BLaER1 (cell line): ENCODE measurements at regions not wholly inside any gene's neighbourhood (a gene's known extent, or its start where the extent isn't known, plus 50 kb on each side); places are given as distances from the start of the nearest gene placed in this dataset.
"Not testable (repeated sequence)": the region's sequence is repeated elsewhere in the genome, so short reads cannot be mapped to it uniquely, and the experiment has no call there.

ENCODE experiments used
- H3K27ac ChIP-seq: shearing (Covaris generic); formaldehyde crosslinking; 2 replicates; pipeline ENCODE4 v1.8.1; 2022
- H3K27me3 ChIP-seq: shearing (Covaris generic); formaldehyde crosslinking; 2 replicates; pipeline ENCODE4 v1.8.1; 2022
- H3K36me3 ChIP-seq: shearing (Covaris generic); formaldehyde crosslinking; 2 replicates; pipeline ENCODE4 v1.8.1; 2022
- H3K4me1 ChIP-seq: shearing (Covaris generic); formaldehyde crosslinking; 2 replicates; pipeline ENCODE4 v1.8.1; 2022
- H3K4me2 ChIP-seq: shearing (Covaris generic); formaldehyde crosslinking; 2 replicates; pipeline ENCODE4 v1.8.1; 2022
- H3K4me3 ChIP-seq: shearing (Covaris generic); formaldehyde crosslinking; 2 replicates; pipeline ENCODE4 v1.8.1; 2022
- H3K9ac ChIP-seq: shearing (Covaris generic); formaldehyde crosslinking; 2 replicates; pipeline ENCODE4 v1.8.1; 2022
- H3K9me3 ChIP-seq: shearing (Covaris generic); formaldehyde crosslinking; 2 replicates; pipeline ENCODE4 v1.8.1; 2022
- H4K20me1 ChIP-seq: shearing (Covaris generic); formaldehyde crosslinking; 2 replicates; pipeline ENCODE4 v1.8.1; 2022
- Cebpa-rat ChIP-seq: shearing (Covaris generic); IDR thresholded peaks from 2 replicates; pipeline ENCODE4 v1.8.1; 2022

DNA sequence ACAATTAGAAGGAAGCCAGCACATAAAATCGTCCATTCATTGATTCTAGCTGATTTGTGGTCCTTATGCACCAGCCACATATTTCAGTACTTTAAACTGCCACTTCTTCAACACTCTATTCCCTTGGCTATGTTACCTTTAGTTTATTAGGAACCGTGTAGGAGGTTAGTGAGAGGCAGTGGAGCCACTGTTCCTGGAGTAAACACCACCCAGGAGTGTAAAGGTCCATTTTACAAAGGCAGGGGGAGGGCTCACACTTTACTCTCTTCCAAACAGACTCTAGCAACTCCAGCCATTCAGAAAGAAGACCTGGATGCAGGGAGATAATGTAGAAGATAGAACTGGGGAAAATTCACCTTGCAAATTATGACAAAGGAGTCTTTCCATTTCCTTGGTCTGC lies 170.2 kb upstream of the RPS23 start:
- H4K20me1 ChIP-seq = no peaks in the 10 kb centered on the region
- H3K4me2 ChIP-seq = no peak overlapping the region
- TF ChIP-seq Cebpa-rat = no peak
- H3K27me3 ChIP-seq = no peaks in the 10 kb centered on the region
- H3K4me3 ChIP-seq = no peak overlapping the region
- no peaks in the 10 kb centered on the region for H3K36me3 ChIP-seq
- no peaks in the 10 kb centered on the region for H3K9me3 ChIP-seq
- no peak overlapping the region for H3K9ac ChIP-seq
- no peaks in the 10 kb centered on the region for H3K4me1 ChIP-seq
- H3K27ac ChIP-seq = no peak overlapping the region

DNA sequence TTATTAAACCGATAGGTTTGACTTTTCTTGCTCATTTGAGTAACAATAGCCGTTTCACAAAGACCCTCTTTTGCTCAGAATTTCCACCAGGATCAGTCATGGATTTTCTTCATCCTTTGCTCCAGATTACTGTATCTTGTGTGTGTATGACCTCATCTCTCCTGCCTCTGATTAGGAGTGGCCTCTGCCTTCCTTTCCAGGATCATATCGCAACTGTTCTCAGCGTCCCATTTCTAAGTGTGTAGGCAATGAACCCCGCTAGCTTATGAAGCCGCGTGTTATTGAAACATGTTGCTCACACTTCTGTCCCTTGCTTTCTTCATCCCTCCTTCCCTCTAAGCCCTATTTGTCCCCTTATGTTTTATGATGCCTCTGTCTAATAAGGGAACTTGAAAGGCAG lies 169.8 kb upstream of the RPS23 start:
- Histone ChIP-seq H3K4me2 (no peak overlapping the region), H3K9ac (no peak overlapping the region), H3K4me1 (no peaks in the 10 kb centered on the region), H3K27me3 (no peaks in the 10 kb centered on the region), H3K9me3 (no peaks in the 10 kb centered on the region), H3K36me3 (no peaks in the 10 kb centered on the region), H3K4me3 (no peak overlapping the region), H4K20me1 (no peaks in the 10 kb centered on the region), H3K27ac (no peak overlapping the region)
- TF ChIP-seq Cebpa-rat = no peak

DNA sequence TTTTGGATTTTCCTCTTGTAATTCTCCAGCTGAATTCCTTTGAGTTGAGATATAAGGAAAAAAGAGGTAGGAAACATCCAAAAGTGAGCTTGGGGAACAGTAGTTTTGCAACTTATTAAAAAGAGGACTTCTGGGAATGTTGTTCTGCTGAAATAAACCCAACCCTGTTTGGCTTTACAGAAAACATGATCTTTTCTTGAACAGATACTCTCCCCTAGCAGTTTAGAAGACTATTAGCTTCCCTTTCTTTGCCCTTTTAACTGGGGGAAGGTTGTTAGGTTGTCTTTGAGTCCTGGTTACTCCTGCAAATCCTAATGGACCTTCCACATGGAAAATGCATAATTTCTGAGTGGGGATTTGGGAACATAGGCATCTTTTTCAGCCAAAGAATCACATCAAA lies 168.7 kb upstream of the RPS23 start:
- Histone ChIP-seq H3K9me3 (no peaks in the 10 kb centered on the region), H3K4me3 (no peak overlapping the region), H3K9ac (no peak overlapping the region), H3K27ac (no peak overlapping the region), H3K27me3 (no peaks in the 10 kb centered on the region), H3K36me3 (no peaks in the 10 kb centered on the region), H3K4me2 (no peak overlapping the region), H4K20me1 (no peaks in the 10 kb centered on the region), H3K4me1 (no peaks in the 10 kb centered on the region)
- no peak for TF ChIP-seq Cebpa-rat

DNA sequence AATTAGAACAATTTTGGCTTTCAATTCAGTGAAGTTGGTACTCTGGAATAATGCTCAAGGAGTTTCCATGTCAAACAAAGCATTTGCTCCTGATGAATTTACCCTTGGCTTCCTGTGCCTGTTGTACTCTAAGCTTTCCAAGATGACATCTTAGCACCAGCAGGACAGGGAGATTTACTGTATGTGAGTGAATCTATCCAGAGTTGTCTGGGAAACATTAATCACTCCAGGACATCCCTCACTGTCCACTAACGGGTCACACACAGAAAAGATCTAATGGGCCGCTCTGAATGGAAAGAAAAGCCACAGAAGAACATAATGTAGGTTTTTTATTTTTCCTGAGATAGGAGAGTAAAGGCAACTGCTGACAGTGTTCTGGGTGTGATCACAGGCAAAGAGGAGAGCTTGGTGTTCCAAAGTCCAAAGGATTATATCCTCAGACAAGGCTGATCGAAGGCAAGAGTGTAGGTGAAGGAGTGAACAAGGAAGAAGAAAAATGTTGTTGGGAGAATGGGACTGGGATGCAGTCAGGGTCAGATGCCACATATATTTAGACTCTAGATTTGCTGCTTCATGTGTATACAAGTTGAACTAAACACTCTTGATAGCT lies 167.7 kb upstream of the RPS23 start:
- Histone ChIP-seq H3K27ac (no peak overlapping the region), H3K4me3 (no peak overlapping the region), H3K36me3 (no peaks in the 10 kb centered on the region), H3K9me3 (no peaks in the 10 kb centered on the region), H4K20me1 (no peaks in the 10 kb centered on the region), H3K27me3 (no peaks in the 10 kb centered on the region), H3K4me1 (no peaks in the 10 kb centered on the region), H3K9ac (no peak overlapping the region), H3K4me2 (no peak overlapping the region)
- TF ChIP-seq Cebpa-rat = no peak

DNA sequence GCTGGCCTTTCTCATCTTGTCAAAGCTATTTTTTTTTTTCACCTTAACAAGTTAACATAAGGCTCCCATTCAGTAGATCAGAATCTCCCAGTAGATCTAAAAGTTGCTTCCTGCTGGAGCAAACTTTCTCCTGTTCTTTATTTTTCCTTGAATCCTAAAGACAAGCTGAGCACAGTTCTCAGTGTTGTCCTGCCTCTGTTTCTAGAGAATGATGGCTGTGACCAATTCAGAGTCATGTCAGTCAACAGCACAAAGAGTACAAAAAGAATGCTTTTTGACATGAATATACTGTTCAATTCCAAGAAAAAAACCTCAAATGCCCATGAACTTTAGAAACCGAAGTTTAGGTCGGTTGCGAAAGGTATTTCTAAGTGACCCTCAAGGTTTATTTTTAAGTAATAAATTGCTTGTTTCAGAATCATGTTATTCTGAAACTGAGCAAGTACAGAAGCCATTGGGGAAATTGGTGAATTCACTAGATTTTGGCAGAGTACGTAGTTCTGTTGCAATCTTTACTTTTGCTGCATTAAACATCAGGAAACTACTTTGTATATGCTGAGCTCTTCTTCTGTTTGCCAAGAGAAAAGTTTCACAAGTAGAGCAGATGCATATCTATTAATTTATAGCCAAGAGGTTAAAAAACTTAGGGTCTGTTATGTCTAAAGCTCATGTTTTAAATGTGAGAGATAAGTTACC lies 161.7 kb upstream of the RPS23 start:
- H3K4me2 ChIP-seq = no peak overlapping the region

DNA sequence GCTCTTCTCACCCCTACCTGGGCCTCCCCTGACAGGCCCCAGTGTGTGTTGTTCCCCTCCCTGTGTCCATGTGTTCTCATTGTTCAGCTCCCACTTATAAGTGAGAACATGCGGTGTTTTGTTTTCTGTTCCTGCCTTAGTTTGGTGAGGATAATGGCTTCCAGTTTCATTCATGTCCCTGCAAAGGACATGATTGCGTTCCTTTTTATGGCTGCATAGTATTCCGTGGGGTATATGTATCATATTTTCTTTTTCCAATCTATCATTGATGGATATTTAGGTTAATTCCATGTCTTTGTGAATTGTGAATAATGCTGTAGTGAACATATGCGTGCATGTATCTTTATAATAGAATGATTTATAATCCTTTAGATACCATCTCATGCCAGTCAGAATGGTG lies 159.4 kb upstream of the RPS23 start:
- not testable (repeated sequence) for H4K20me1 ChIP-seq, H3K4me3 ChIP-seq, H3K4me2 ChIP-seq, H3K27ac ChIP-seq, H3K9ac ChIP-seq, H3K36me3 ChIP-seq, H3K27me3 ChIP-seq, H3K9me3 ChIP-seq, H3K4me1 ChIP-seq

More for the DNA sequence above, 161.7 kb upstream of the RPS23 start:
- Histone ChIP-seq H3K27me3 (no peaks in the 10 kb centered on the region), H3K9ac (no peak overlapping the region), H3K4me3 (no peak overlapping the region), H3K4me1 (no peaks in the 10 kb centered on the region), H3K36me3 (no peaks in the 10 kb centered on the region), H3K9me3 (no peaks in the 10 kb centered on the region), H3K27ac (no peak overlapping the region), H4K20me1 (no peaks in the 10 kb centered on the region)
- TF ChIP-seq Cebpa-rat = no peak

DNA sequence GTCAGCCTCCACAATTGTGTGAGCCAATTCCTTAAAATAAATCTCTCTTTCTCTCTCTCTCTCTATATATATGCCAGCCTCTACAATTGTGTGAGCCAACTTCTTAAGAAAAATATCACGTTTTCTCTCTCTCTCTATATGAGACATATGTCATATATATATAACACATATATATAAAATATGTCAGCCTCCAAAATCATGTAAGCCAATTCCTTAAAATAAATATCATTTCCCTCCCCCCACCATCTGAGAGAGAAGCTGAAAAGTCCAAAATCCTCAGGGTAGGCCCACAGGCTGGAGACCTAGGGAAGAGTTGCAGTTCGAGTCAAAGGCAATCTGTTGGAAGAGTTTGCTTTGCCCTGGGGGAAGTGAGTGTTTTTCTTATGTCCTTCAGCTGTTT lies 158.1 kb upstream of the RPS23 start:
- Histone ChIP-seq H3K4me2 (no peak overlapping the region), H3K27me3 (no peaks in the 10 kb centered on the region), H3K36me3 (no peaks in the 10 kb centered on the region), H3K9ac (no peak overlapping the region), H4K20me1 (no peaks in the 10 kb centered on the region), H3K9me3 (no peaks in the 10 kb centered on the region), H3K27ac (no peak overlapping the region), H3K4me3 (no peak overlapping the region), H3K4me1 (no peaks in the 10 kb centered on the region)
- no peak for TF ChIP-seq Cebpa-rat

DNA sequence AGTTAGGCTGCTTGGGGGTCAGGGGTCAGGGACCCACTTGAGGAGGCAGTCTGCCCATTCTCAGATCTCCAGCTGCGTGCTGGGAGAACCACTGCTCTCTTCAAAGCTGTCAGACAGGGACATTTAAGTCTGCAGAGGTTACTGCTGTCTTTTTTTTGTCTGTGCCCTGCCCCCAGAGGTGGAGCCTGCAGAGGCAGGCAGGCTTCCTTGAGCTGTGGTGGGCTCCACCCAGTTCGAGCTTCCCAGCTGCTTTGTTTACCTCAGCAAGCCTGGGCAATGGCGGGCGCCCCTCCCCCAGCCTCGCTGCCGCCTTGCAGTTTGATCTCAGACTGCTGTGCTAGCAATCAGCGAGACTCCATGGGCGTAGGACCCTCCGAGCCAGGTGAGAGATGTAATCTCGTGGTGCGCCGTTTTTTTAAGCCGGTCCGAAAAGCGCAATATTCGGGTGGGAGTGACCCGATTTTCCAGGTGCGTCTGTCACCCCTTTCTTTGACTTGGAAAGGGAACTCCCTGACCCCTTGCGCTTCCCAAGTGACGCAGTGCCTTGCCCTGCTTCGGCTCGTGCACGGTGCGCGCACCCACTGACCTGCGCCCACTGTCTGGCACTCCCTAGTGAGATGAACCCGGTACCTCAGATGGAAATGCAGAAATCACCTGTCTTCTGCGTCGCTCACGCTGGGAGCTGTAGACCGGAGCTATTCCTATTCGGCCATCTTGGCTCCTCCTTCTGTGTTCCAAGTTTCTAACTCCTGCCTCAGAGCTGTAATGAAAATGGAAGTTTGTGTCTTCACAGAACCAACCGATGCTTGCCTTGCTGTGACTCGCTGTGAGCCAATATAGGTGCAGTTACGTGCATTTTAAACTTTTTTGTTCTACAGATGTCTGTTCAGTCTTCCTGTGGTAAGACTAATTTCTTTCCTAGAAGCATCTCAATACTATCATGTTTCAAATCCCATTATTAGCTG lies 156.8 kb upstream of the RPS23 start:
- H3K36me3 ChIP-seq, H3K9ac ChIP-seq, H3K27me3 ChIP-seq, H3K4me2 ChIP-seq, H3K4me1 ChIP-seq, H3K9me3 ChIP-seq, H3K27ac ChIP-seq, H4K20me1 ChIP-seq, H3K4me3 ChIP-seq: not testable (repeated sequence)

DNA sequence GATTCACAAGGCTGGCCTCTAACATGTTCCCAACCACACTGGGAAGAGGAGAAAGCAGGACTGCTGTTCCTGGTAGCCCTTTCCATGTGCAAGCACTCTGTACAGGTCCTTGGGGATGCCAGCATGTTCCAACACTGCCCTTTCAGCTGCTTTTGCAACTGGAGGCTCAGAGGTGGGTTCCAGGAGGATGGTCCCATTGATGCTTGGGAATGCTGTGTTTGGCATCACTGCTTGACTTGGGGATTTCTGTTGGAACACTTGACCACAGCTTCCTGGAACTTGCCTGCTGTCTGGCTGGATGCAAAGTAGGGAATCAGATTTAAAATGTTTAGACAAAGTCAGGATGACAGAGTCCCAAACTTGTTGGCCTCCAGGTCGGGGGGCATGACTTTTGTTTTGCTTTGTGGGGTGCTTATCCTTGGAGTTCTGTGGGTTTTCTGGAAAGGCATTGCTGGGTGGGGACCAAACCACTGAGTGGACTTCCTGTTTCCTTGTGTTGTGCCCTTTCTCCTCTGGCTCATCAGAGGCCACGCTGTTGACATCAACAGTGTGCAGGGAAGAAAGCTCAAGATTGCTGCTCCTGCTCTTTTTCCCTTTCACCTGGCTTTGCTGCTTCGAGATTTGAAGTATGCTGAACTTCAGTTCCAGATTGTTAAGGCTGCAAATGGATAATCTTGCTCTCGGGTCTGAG lies 148.5 kb upstream of the RPS23 start:
- H4K20me1 ChIP-seq = no peaks in the 10 kb centered on the region
- H3K9ac ChIP-seq = no peak overlapping the region
- no peak overlapping the region for H3K4me2 ChIP-seq
- no peaks in the 10 kb centered on the region for H3K27me3 ChIP-seq
- no peak overlapping the region for H3K27ac ChIP-seq
- no peak overlapping the region for H3K4me3 ChIP-seq
- no peak for TF ChIP-seq Cebpa-rat
- no peaks in the 10 kb centered on the region for H3K9me3 ChIP-seq
- no peaks in the 10 kb centered on the region for H3K4me1 ChIP-seq
- no peaks in the 10 kb centered on the region for H3K36me3 ChIP-seq

DNA sequence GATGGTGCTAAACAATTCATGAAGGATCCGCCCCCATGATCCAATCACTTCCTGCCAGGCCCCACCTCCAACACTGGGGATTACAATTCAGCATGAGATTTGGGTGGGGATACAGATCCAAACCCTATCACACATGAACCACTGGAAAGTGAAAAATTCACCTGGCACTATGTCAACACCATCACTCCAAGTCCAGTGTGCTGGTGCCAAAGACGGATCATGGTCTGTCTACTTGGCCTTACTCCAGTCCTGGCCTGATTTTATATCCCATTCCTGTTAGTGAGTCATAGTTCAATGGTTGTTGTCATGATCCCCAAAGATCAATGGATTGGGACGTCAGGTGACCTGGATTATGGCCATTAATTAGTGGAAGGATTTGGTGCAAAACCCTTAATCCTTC lies 147.4 kb upstream of the RPS23 start:
- no peak for TF ChIP-seq Cebpa-rat
- Histone ChIP-seq H3K27ac (no peak overlapping the region), H3K36me3 (no peaks in the 10 kb centered on the region), H3K9ac (no peak overlapping the region), H3K4me1 (no peaks in the 10 kb centered on the region), H4K20me1 (no peaks in the 10 kb centered on the region), H3K4me3 (no peak overlapping the region), H3K4me2 (no peak overlapping the region), H3K9me3 (no peaks in the 10 kb centered on the region), H3K27me3 (no peaks in the 10 kb centered on the region)
